ENCODE measurements at regions not wholly inside any gene's neighbourhood (a gene's known extent, or its start where the extent isn't known, plus 50 kb on each side); places are given as distances from the start of the nearest gene placed in this dataset.

GRCh38 chr11:71342951-71343827 is 90.8 kb upstream of the SHANK2 start:
- no peak overlapping the region for H3K27ac Mint-ChIP-seq
- no peaks in the 10 kb centered on the region for H3K9me3 Mint-ChIP-seq
- no peaks in the 10 kb centered on the region for H3K36me3 Mint-ChIP-seq (ENCODE audit: low read depth)
- no peak overlapping the region for H3K4me3 Mint-ChIP-seq
- H3K4me1 Mint-ChIP-seq, result peaks cover 27% of the 10 kb centered on the region
- TF ChIP-seq, protein P1, sequence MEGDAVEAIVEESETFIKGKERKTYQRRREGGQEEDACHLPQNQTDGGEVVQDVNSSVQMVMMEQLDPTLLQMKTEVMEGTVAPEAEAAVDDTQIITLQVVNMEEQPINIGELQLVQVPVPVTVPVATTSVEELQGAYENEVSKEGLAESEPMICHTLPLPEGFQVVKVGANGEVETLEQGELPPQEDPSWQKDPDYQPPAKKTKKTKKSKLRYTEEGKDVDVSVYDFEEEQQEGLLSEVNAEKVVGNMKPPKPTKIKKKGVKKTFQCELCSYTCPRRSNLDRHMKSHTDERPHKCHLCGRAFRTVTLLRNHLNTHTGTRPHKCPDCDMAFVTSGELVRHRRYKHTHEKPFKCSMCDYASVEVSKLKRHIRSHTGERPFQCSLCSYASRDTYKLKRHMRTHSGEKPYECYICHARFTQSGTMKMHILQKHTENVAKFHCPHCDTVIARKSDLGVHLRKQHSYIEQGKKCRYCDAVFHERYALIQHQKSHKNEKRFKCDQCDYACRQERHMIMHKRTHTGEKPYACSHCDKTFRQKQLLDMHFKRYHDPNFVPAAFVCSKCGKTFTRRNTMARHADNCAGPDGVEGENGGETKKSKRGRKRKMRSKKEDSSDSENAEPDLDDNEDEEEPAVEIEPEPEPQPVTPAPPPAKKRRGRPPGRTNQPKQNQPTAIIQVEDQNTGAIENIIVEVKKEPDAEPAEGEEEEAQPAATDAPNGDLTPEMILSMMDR (IDR thresholded peaks at IDR 0.05; ENCODE audit: unreplicated experiment in 3 of 3), result peak; percentile 17 to 42 (median 39)
- peaks cover 28% of the 10 kb centered on the region for H3K27me3 Mint-ChIP-seq (ENCODE audit: low read depth)

DNA sequence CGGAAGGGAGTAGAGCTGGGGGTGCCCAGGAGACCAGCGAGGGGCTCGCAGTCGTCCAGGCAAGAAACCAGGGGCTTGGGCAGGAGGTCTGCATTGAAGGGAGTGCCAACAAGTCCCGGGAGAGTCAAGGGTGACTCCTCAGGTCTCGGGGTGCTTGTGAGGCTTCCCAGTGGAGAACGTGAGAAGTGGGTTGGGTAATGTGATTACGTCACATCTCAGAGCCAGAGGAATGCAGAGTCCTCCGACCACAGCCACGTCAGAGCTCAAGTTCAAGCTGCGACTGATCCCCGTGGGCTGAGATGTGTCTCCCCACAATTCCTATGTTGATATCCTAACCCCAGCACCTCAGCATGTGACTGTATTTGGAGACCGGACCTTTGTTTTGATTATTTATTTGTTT is 89.7 kb upstream of the SHANK2 start:
- Mint-ChIP-seq H3K4me3 (no peak overlapping the region), H3K27ac (no peak overlapping the region), H3K27me3 (ENCODE audit: low read depth) (peaks cover 22% of the 10 kb centered on the region), H3K9me3 (no peaks in the 10 kb centered on the region), H3K36me3 (ENCODE audit: low read depth) (no peaks in the 10 kb centered on the region), H3K4me1 (peaks cover 35% of the 10 kb centered on the region)
- TF ChIP-seq, protein P1 (IDR thresholded peaks at IDR 0.05; ENCODE audit: unreplicated experiment in 3 of 3), result no peak

GRCh38 chr11:71341596-71341995 is 89.2 kb upstream of the SHANK2 start:
- H3K4me1 Mint-ChIP-seq, result peaks cover 38% of the 10 kb centered on the region
- peaks cover 18% of the 10 kb centered on the region for H3K27me3 Mint-ChIP-seq (ENCODE audit: low read depth)
- no peaks in the 10 kb centered on the region for H3K9me3 Mint-ChIP-seq
- TF ChIP-seq, protein P1 (IDR thresholded peaks at IDR 0.05; ENCODE audit: unreplicated experiment in 3 of 3), result no peak
- H3K27ac Mint-ChIP-seq, result peak overlapping the region in 1 of 3 experiments; percentile 27
- H3K4me3 Mint-ChIP-seq, result no peak overlapping the region
- no peaks in the 10 kb centered on the region for H3K36me3 Mint-ChIP-seq (ENCODE audit: low read depth)

GRCh38 chr11:71341173-71341572 is 88.8 kb upstream of the SHANK2 start:
- no peaks in the 10 kb centered on the region for H3K36me3 Mint-ChIP-seq (ENCODE audit: low read depth)
- peaks cover 38% of the 10 kb centered on the region for H3K4me1 Mint-ChIP-seq
- TF ChIP-seq, protein P1 (IDR thresholded peaks at IDR 0.05; ENCODE audit: unreplicated experiment in 3 of 3), result no peak
- H3K27me3 Mint-ChIP-seq (ENCODE audit: low read depth), result peaks cover 16% of the 10 kb centered on the region
- H3K9me3 Mint-ChIP-seq, result no peaks in the 10 kb centered on the region
- H3K4me3 Mint-ChIP-seq, result no peak overlapping the region
- H3K27ac Mint-ChIP-seq, result peak overlapping the region in 1 of 3 experiments; percentile 27

DNA sequence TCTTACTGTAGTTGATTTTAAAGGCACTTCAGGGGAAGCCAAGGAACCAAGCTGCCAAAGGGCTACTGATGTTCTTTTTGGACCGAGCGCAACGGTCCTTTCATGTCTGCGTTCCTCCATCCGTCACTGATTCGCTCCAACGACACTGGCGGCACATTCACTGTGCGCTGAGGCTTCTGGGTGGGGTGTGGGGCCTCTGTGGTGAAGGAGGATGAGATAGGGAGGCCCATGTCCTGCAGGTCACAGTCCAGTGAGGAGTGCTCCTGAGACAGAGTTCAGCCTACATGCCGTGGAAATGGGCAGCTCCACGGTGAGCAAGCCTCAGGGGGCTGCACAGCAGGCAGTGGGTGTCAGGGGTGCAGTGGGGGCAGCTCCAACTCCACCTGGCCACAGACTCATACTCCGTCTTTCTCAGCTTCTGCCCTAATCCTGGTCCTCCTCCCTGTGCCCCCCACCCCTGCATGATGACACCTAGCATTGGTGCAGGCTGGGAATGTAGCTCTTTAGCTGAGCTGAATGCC is 87.8 kb upstream of the SHANK2 start:
- Mint-ChIP-seq H3K27ac (peak overlapping the region in 2 of 3 experiments; percentile 45 to 91), H3K36me3 (ENCODE audit: low read depth) (no peaks in the 10 kb centered on the region), H3K9me3 (no peaks in the 10 kb centered on the region)

More for the DNA sequence above, 87.8 kb upstream of the SHANK2 start:
- TF ChIP-seq, protein P1 (IDR thresholded peaks at IDR 0.05; ENCODE audit: unreplicated experiment in 3 of 3), result no peak
- Mint-ChIP-seq H3K4me1 (peaks cover 38% of the 10 kb centered on the region), H3K27me3 (ENCODE audit: low read depth) (peaks cover 10% of the 10 kb centered on the region), H3K4me3 (peak overlapping the region in 1 of 3 experiments; percentile 34)
